HepG2 (cell line): ENCODE measurements at regions not wholly inside any gene's neighbourhood (a gene's known extent, or its start where the extent isn't known, plus 50 kb on each side); places are given as distances from the start of the nearest gene placed in this dataset.

Experiments used
- NR2F1 ChIP-seq, 2 experiments: fragments of 450-650 bp in 1 of 2; formaldehyde crosslinking in 1 of 2; IDR thresholded peaks; 2 replicates each; pipeline versions ENCODE4 v1.5.0 to v1.6.1; 2016 to 2020; ENCODE audit warnings: mild to moderate bottlenecking in 1 of 2, missing compliant biosample characterization in 1 of 2, missing genetic modification reagents in 1 of 2, moderate library complexity in 1 of 2
- ZBTB37 ChIP-seq: sonication (generic); formaldehyde crosslinking; IDR thresholded peaks from 2 replicates; pipeline ENCODE4 v1.4.0; 2020; ENCODE audit warnings: mild to moderate bottlenecking, missing genetic modification reagents
- ZNF577 ChIP-seq: sonication (generic); formaldehyde crosslinking; IDR thresholded peaks from 2 replicates; pipeline ENCODE4 v1.4.0; 2020; ENCODE audit warnings: mild to moderate bottlenecking, low read depth, missing genetic modification reagents, borderline replicate concordance
- TF ChIP-seq, protein P1 (sequence below): sonication (generic); formaldehyde crosslinking; IDR thresholded peaks from 2 replicates; pipeline ENCODE4 v1.9.0; 2021; ENCODE audit warnings: mild to moderate bottlenecking, missing genetic modification reagents

- TF ChIP-seq ZBTB37 (CRISPR knock-in tag) (no peak), ZNF577 (CRISPR knock-in tag) (no peak), NR2F1 (CRISPR knock-in tag; IDR thresholded peaks at IDR 0.05) (no peak)
- TF ChIP-seq, protein P1, sequence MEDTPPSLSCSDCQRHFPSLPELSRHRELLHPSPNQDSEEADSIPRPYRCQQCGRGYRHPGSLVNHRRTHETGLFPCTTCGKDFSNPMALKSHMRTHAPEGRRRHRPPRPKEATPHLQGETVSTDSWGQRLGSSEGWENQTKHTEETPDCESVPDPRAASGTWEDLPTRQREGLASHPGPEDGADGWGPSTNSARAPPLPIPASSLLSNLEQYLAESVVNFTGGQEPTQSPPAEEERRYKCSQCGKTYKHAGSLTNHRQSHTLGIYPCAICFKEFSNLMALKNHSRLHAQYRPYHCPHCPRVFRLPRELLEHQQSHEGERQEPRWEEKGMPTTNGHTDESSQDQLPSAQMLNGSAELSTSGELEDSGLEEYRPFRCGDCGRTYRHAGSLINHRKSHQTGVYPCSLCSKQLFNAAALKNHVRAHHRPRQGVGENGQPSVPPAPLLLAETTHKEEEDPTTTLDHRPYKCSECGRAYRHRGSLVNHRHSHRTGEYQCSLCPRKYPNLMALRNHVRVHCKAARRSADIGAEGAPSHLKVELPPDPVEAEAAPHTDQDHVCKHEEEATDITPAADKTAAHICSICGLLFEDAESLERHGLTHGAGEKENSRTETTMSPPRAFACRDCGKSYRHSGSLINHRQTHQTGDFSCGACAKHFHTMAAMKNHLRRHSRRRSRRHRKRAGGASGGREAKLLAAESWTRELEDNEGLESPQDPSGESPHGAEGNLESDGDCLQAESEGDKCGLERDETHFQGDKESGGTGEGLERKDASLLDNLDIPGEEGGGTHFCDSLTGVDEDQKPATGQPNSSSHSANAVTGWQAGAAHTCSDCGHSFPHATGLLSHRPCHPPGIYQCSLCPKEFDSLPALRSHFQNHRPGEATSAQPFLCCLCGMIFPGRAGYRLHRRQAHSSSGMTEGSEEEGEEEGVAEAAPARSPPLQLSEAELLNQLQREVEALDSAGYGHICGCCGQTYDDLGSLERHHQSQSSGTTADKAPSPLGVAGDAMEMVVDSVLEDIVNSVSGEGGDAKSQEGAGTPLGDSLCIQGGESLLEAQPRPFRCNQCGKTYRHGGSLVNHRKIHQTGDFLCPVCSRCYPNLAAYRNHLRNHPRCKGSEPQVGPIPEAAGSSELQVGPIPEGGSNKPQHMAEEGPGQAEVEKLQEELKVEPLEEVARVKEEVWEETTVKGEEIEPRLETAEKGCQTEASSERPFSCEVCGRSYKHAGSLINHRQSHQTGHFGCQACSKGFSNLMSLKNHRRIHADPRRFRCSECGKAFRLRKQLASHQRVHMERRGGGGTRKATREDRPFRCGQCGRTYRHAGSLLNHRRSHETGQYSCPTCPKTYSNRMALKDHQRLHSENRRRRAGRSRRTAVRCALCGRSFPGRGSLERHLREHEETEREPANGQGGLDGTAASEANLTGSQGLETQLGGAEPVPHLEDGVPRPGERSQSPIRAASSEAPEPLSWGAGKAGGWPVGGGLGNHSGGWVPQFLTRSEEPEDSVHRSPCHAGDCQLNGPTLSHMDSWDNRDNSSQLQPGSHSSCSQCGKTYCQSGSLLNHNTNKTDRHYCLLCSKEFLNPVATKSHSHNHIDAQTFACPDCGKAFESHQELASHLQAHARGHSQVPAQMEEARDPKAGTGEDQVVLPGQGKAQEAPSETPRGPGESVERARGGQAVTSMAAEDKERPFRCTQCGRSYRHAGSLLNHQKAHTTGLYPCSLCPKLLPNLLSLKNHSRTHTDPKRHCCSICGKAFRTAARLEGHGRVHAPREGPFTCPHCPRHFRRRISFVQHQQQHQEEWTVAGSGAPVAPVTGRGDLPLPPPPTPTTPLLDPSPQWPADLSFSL (CRISPR knock-in tag) = no peak
Measured at GRCh38 chr12:43095669-43096280, 456.2 kb downstream of the ADAMTS20 start (continued).
